ENCODE measurements at regions not wholly inside any gene's neighbourhood (a gene's known extent, or its start where the extent isn't known, plus 50 kb on each side); places are given as distances from the start of the nearest gene placed in this dataset.
"Not testable (repeated sequence)": the region's sequence is repeated elsewhere in the genome, so short reads cannot be mapped to it uniquely, and the experiment has no call there.

GRCh38 chr7:81887098-81888090, 117.5 kb upstream of the HGF start:
- no peak for DNase-seq (ENCODE audit: low spot score)

- no peak for DNase-seq (ENCODE audit: low spot score)
These were observed 116.4 kb upstream of the HGF start for GRCh38 chr7:81886211-81886764.

- DNase-seq (ENCODE audit: low spot score) = no peak
These were observed 115.0 kb upstream of the HGF start for GRCh38 chr7:81884817-81885216.

DNA sequence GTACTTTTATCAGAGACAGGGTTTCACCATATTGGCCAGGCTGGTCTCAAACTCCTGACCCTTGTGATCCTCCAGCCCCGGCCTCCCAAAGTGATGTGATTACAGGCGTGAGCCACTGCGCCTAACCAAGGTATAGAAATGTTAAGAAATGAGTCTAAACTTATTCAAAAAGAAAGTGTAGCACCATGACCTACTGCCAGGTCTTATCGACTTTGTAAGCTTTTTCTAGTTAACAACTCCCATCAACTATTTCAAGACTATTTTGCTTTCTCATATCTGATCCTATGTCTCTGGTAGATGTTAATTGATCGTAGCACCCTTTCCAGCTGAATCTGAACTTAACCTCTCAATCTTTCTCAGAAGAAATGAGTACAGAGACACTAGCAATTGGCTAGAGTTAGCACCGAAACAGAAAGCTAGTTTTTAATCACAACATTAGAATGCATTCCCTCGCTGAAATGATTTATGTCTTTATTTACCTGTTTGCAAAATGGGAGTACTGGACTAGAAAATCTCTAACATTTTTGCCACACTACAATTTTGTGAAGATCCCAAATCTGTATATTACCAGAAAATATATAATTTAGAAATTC, 114.0 kb upstream of the HGF start:
- DNase-seq (ENCODE audit: low spot score) = no peak

GRCh38 chr7:81882086-81882485, 112.2 kb upstream of the HGF start:
- DNase-seq (ENCODE audit: low spot score) = no peak

- DNase-seq (ENCODE audit: low spot score) = no peak
These were observed 108.0 kb upstream of the HGF start for GRCh38 chr7:81877890-81878289.

- DNase-seq (ENCODE audit: low spot score) = no peak
These were observed 103.7 kb upstream of the HGF start for GRCh38 chr7:81873559-81873958.

GRCh38 chr7:81871606-81872265, 101.9 kb upstream of the HGF start:
- DNase-seq (ENCODE audit: low spot score) = no peak

GRCh38 chr7:81870608-81871007, 100.8 kb upstream of the HGF start:
- DNase-seq (ENCODE audit: low spot score) = no peak

DNA sequence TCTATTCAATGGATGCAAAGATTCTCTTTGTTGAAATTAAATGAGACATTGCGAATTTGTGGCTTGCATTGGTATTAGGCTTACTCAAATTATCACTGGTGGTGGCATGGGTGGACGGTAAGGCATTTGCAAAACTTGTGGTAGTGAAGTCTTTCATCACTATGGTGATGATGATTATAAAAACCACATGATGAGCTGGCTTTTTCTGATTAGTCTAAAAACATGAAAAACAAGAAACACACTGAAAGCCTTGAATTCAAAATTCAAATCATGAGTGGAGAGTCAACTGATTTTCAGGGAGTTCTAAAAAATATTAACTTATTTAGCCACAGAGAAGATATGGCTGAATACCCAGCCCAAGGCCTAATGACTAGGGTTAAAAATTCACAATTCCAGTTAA, 99.8 kb upstream of the HGF start:
- no peak for DNase-seq (ENCODE audit: low spot score)

DNA sequence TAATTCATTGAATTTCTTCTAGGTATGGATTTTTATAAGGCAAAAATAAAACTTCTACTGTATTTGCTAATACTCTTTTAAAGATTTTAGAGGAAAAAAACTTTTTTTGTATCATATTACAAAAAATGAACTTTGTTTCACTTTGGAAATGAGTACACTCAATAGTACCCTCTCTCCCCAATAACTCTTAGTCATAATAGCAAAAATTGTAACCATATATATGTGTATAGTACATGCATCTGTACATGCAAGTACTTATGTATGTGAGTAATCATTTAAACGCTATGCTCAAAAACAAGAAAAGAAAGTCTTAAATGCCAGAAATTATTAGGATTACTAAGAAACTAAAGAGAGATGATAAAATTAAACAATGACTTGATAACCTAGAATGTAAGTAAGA, 95.9 kb upstream of the HGF start:
- DNase-seq (ENCODE audit: low spot score) = no peak

DNA sequence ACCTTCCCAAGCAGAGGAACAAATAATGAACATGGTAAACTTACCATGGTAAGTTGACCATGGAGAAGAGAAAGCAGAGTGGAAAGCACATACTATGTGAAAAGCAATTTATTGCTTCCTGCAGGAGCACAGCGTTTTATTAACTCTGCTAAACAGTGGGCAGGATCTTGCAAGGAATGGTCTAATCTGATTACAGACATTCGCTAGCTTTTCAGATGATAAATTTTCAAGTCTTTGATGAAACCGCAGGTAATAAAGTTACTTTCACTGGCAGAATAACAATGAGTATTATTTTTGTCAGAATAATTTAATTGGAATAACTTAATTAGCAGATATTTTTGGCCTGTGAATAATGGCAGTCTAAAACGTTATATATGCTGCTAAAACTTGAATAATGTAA, 89.6 kb upstream of the HGF start:
- no peak for DNase-seq (ENCODE audit: low spot score)

GRCh38 chr7:81858820-81859219, 89.0 kb upstream of the HGF start:
- not testable (repeated sequence) for DNase-seq (ENCODE audit: low spot score)

- no peak for DNase-seq (ENCODE audit: low spot score)
These were observed 87.5 kb upstream of the HGF start for GRCh38 chr7:81857385-81857784.

GRCh38 chr7:81854518-81854917, 84.7 kb upstream of the HGF start:
- DNase-seq (ENCODE audit: low spot score) = no peak

- DNase-seq (ENCODE audit: low spot score) = no peak
These were observed 82.9 kb upstream of the HGF start for GRCh38 chr7:81852701-81853100.

- DNase-seq (ENCODE audit: low spot score) = no peak
These were observed 81.6 kb upstream of the HGF start for GRCh38 chr7:81851413-81851812.

- DNase-seq (ENCODE audit: low spot score) = peak; percentile 3
These were observed 76.6 kb upstream of the HGF start for GRCh38 chr7:81846398-81846797.

DNA sequence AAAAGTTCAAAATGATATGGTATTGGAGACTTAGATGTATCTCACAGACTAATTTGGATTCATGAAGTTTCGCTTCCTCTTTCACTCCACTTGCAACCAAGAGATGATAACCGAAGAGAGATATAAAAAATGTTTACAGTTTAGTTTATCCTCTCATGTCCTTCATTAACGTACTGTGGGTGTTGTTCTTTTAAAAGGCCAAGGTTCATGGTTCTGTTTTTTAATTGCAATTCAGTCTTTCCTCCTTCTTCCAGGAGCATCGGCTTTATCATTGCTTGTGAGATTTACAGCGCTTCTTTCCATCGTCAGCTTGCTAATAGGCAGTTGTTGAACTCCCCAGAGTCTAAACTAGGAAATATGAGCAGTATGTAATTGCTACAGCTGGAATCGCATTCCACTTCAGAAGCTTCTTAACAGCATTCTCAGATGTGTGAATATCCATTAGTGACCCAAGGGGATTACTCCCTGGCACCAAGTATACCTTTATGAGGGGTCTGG, 75.9 kb upstream of the HGF start:
- no peak for DNase-seq (ENCODE audit: low spot score)

GRCh38 chr7:81843657-81844056, 73.8 kb upstream of the HGF start:
- not testable (repeated sequence) for DNase-seq (ENCODE audit: low spot score)

DNA sequence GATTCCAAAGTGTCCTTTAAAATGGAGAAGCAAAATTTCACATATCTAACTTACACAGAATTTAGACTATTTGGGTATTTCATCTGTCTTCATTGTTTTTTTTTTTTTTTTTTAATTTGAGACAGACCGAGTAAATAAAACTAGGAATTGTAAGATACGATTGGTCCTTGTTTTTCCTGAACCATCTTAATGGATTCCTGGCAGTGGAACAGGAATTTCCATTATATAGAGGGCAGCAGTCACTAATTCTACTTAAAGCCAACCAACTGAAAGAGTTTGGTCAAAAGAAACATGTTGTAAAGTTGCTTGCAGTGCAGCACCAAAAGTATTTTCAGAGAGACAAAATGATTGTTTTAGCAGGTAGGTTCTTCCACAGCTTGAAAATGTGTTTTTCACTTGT, 72.5 kb upstream of the HGF start:
- DNase-seq (ENCODE audit: low spot score) = no peak

GRCh38 chr7:81839708-81840369, 70.0 kb upstream of the HGF start:
- no peak for DNase-seq (ENCODE audit: low spot score)

Measured in COLO829 (cell line).